HG02678 (cell line): ENCODE measurements at regions not wholly inside any gene's neighbourhood (a gene's known extent, or its start where the extent isn't known, plus 50 kb on each side); places are given as distances from the start of the nearest gene placed in this dataset.
"Not testable (repeated sequence)": the region's sequence is repeated elsewhere in the genome, so short reads cannot be mapped to it uniquely, and the experiment has no call there.

Experiments
- ATAC-seq: cut with Tn5 transposase; IDR thresholded peaks from one replicate; pipeline ENCODE4 v1.9.1; 2021; ENCODE audit warnings: mild to moderate bottlenecking, moderate library complexity; ENCODE audit not compliant: unreplicated experiment

GRCh38 chr2:198270157-198270556 lies 465.8 kb downstream of the PLCL1 start:
- not testable (repeated sequence) for ATAC-seq

- no peak for ATAC-seq
Observed at GRCh38 chr2:198268519-198268918, 464.1 kb downstream of the PLCL1 start.

- no peak for ATAC-seq
Observed at GRCh38 chr2:198259496-198259895, 455.1 kb downstream of the PLCL1 start.

GRCh38 chr2:198254536-198255090 lies 450.2 kb downstream of the PLCL1 start:
- ATAC-seq: no peak

- ATAC-seq: no peak
Observed at GRCh38 chr2:198253995-198254394, 449.6 kb downstream of the PLCL1 start.

GRCh38 chr2:198252472-198252871 lies 448.1 kb downstream of the PLCL1 start:
- no peak for ATAC-seq

GRCh38 chr2:198242093-198242492 lies 437.7 kb downstream of the PLCL1 start:
- no peak for ATAC-seq

GRCh38 chr2:198238429-198238828 lies 434.0 kb downstream of the PLCL1 start:
- no peak for ATAC-seq

- ATAC-seq: no peak
Observed at GRCh38 chr2:198236338-198236737, 431.9 kb downstream of the PLCL1 start.

- no peak for ATAC-seq
Observed at GRCh38 chr2:198232281-198232680, 427.9 kb downstream of the PLCL1 start.

GRCh38 chr2:198231562-198231961 lies 427.2 kb downstream of the PLCL1 start:
- ATAC-seq: no peak

GRCh38 chr2:198220763-198221610 lies 416.6 kb downstream of the PLCL1 start:
- no peak for ATAC-seq

GRCh38 chr2:198219292-198219691 lies 414.9 kb downstream of the PLCL1 start:
- no peak for ATAC-seq

GRCh38 chr2:198214114-198214596 lies 409.8 kb downstream of the PLCL1 start:
- no peak for ATAC-seq

- ATAC-seq: no peak
Observed at GRCh38 chr2:198213253-198213652, 408.9 kb downstream of the PLCL1 start.

- ATAC-seq: no peak
Observed at GRCh38 chr2:198211706-198212105, 407.3 kb downstream of the PLCL1 start.

- ATAC-seq: no peak
Observed at GRCh38 chr2:198203336-198204069, 399.1 kb downstream of the PLCL1 start.
